GM12875 (cell line): ENCODE measurements at regions not wholly inside any gene's neighbourhood (a gene's known extent, or its start where the extent isn't known, plus 50 kb on each side); places are given as distances from the start of the nearest gene placed in this dataset.

Experiments
- H3K4me3 ChIP-seq: one replicate; pipeline ENCODE4 v1.5.1; 2011; ENCODE audit warnings: low read depth, low read length, control low read depth
- TF ChIP-seq, protein P1 (sequence below): IDR thresholded peaks from 2 replicates; pipeline ENCODE4 v1.5.1; 2011; ENCODE audit warnings: low read depth, mild to moderate bottlenecking, control low read depth, inconsistent platforms, low read length, moderate library complexity, borderline replicate concordance; ENCODE audit not compliant: insufficient read depth

DNA sequence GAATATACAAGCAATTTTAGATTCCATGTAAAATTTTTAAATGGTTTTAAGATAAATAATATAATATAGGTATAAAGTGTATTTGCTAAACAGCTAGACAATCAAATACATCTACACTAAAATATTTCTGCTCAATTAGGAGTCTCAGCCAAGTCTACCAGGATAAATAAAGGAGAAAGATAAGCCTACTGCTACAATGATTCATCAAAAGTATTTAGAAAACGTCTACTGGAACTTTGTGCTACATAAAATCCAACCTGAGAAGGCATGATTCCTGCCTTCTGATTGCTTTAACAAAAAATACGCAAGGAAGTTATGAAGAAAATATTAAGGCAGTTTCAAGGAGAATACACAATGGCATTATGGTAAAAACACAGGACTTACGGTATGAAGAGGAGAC is 570.6 kb downstream of the EFNA5 start:
- no peak overlapping the region for H3K4me3 ChIP-seq
- TF ChIP-seq, protein P1, sequence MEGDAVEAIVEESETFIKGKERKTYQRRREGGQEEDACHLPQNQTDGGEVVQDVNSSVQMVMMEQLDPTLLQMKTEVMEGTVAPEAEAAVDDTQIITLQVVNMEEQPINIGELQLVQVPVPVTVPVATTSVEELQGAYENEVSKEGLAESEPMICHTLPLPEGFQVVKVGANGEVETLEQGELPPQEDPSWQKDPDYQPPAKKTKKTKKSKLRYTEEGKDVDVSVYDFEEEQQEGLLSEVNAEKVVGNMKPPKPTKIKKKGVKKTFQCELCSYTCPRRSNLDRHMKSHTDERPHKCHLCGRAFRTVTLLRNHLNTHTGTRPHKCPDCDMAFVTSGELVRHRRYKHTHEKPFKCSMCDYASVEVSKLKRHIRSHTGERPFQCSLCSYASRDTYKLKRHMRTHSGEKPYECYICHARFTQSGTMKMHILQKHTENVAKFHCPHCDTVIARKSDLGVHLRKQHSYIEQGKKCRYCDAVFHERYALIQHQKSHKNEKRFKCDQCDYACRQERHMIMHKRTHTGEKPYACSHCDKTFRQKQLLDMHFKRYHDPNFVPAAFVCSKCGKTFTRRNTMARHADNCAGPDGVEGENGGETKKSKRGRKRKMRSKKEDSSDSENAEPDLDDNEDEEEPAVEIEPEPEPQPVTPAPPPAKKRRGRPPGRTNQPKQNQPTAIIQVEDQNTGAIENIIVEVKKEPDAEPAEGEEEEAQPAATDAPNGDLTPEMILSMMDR = no peak

DNA sequence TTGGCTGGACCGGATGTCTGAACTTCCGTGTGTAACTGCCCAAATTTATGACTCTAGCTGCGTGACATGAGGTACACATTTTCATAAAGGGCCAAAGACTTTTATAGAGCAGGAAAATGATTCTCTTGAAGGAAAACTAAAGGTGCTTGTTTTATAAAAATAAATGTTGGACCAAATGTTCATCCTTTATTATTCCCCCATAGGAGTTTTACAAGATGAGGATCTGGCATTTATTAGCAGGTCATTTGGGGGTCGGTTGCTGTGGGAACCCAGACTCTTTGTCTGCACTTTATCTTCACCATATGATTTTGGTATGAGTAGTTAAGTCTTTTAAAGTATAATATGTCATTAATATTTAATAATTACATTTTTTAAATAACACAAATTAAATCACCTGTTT is 571.2 kb downstream of the EFNA5 start:
- TF ChIP-seq, protein P1 = no peak

DNA sequence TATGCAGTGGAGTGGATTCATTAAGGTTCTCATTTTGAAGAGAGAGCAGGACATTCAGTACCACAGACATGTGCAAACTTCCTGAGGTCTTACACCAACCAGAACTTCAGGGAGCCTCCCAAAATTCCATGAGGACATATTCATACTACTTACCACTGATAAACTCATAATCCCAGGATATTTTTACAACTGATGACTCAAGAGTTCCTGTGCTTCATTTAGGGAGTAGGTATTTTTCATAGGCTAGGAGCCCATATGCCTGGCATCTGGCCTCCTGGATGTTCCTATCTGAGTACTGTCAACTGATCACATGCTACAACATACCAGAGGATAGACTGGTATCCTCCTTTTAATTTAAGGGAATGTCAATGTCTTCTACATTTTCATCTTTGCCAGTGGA is 578.0 kb downstream of the EFNA5 start:
- H3K4me3 ChIP-seq = no peak overlapping the region
- TF ChIP-seq, protein P1 = no peak

More for the DNA sequence above, 571.2 kb downstream of the EFNA5 start:
- H3K4me3 ChIP-seq = no peak overlapping the region

DNA sequence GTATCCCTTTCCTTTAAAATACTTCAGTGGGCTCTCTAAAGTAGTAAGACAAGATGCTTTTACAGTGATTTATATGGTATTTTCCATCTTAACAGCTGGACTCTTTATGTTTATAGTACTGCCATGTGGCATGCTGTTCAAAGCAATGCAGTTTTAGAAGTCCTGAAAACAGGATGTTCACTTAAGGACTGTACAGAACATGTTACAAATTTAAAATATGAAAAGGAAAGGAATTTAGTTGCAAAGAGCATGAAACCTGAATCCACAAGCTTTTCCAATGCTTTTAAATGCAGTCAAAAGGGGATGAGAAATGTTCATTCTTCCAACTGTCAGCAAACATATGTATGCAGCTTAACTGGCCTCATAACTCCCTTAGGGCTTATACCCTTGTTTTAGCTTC is 580.2 kb downstream of the EFNA5 start:
- H3K4me3 ChIP-seq = no peak overlapping the region
- TF ChIP-seq, protein P1 = no peak

DNA sequence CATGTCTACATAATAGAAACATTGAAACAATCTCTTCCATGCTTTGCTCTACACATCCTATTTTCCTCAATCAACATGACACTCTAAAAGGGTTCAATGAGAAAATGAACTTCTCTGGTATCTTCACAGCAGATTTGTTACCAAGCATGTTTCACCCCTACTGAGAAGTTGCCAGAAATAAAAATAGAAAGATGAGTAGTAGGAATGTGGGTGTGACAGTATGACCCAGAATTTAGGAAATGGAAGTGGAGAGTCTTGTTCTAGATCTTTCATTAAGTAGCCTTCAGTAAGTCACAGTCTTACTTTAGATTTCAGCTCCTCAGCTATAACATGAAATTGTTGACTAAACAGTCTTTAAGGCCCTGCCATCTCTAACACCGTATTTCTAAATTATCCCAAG is 581.8 kb downstream of the EFNA5 start:
- TF ChIP-seq, protein P1 = no peak
- no peak overlapping the region for H3K4me3 ChIP-seq

DNA sequence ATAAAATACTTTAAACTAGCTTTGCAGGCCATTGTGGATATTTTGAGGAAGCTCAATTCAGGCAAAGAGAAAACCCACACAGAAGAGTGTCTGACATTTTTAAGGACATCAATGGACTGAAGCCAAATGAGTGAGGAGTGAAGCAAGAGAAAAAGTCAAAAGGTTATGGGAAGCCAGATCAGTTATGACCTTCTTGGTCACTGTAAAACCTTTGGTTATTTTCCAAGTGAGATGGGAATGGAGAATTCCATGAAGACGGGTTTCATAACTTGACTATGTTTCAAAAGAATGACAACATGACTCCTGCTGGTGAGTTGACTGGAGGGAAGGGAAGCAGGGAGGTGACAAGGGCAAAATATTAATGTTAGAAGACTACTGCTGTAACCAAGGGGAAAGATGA is 585.2 kb downstream of the EFNA5 start:
- H3K4me3 ChIP-seq = no peak overlapping the region
- TF ChIP-seq, protein P1 = no peak

DNA sequence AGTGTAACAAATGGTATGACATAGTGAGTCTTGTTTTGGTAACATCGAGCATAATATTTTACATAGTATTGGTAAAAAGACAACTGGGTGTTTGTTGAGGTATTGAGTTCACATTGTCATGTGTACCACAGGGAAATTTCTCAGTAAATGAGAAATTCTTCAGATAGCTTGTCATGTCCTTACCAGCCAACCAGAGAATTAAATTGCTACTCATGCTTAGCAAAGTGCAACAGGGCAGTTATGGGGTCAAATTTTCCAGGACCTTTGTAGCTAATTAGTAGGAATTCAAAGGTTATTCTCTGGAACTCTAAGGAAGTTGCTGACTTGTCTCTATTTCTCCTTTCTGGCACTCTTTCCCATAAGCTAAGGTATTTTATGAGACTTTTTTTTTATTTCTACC is 595.7 kb downstream of the EFNA5 start:
- no peak overlapping the region for H3K4me3 ChIP-seq
- TF ChIP-seq, protein P1 = no peak
